GM18868 (cell line): ENCODE measurements at regions not wholly inside any gene's neighbourhood (a gene's known extent, or its start where the extent isn't known, plus 50 kb on each side); places are given as distances from the start of the nearest gene placed in this dataset.

Source experiments
- ATAC-seq: cut with Tn5 transposase; IDR thresholded peaks from one replicate; pipeline ENCODE4 v1.9.1; 2021; ENCODE audit warnings: mild to moderate bottlenecking, moderate library complexity; ENCODE audit not compliant: unreplicated experiment

- no peak for ATAC-seq
Measured at GRCh38 chr12:124434354-124434753, 133.1 kb downstream of the NCOR2 start.

- ATAC-seq, result no peak
Measured at GRCh38 chr12:124433879-124434278, 133.5 kb downstream of the NCOR2 start.

GRCh38 chr12:124433147-124433874 lies 134.1 kb downstream of the NCOR2 start:
- no peak for ATAC-seq

GRCh38 chr12:124432376-124432775 lies 135.0 kb downstream of the NCOR2 start:
- ATAC-seq, result no peak

GRCh38 chr12:124431971-124432370 lies 135.4 kb downstream of the NCOR2 start:
- no peak for ATAC-seq

GRCh38 chr12:124430491-124430890 lies 135.6 kb downstream of the RFLNA start:
- no peak for ATAC-seq

- ATAC-seq, result no peak
Measured at GRCh38 chr12:124429535-124429934, 134.6 kb downstream of the RFLNA start.

GRCh38 chr12:124428792-124429281 lies 133.9 kb downstream of the RFLNA start:
- no peak for ATAC-seq

GRCh38 chr12:124428136-124428791 lies 133.4 kb downstream of the RFLNA start:
- ATAC-seq, result no peak

GRCh38 chr12:124426594-124427555 lies 132.0 kb downstream of the RFLNA start:
- ATAC-seq, result no peak

- ATAC-seq, result no peak
Measured at GRCh38 chr12:124425667-124426066, 130.8 kb downstream of the RFLNA start.

- ATAC-seq, result no peak
Measured at GRCh38 chr12:124424516-124424905, 129.6 kb downstream of the RFLNA start.

GRCh38 chr12:124423761-124424515 lies 129.0 kb downstream of the RFLNA start:
- ATAC-seq, result no peak

- ATAC-seq, result no peak
Measured at GRCh38 chr12:124422570-124423523, 128.0 kb downstream of the RFLNA start.

GRCh38 chr12:124422142-124422569 lies 127.3 kb downstream of the RFLNA start:
- no peak for ATAC-seq

GRCh38 chr12:124420996-124421674 lies 126.2 kb downstream of the RFLNA start:
- ATAC-seq, result no peak

GRCh38 chr12:124420041-124420995 lies 125.4 kb downstream of the RFLNA start:
- ATAC-seq, result no peak
